Transverse colon (tissue), 4 donors: ENCODE measurements at regions not wholly inside any gene's neighbourhood (a gene's known extent, or its start where the extent isn't known, plus 50 kb on each side); places are given as distances from the start of the nearest gene placed in this dataset.

Source experiments
- DNase-seq: peaks from one replicate; pipeline ENCODE4 v3.0.0-alpha.2; 2019
- H3K27ac ChIP-seq, 4 donors: fragments of 200-600 bp; sonication (generic); 2 replicates each; pipeline ENCODE4 v1.5.1; 2016 to 2018; ENCODE audit warnings: inconsistent platforms in 4 of 4
- H3K27me3 ChIP-seq: fragments of 200-600 bp; sonication (generic); 2 replicates; pipeline ENCODE4 v1.5.1; 2017; ENCODE audit warnings: inconsistent platforms
- H3K36me3 ChIP-seq, 4 donors: fragments of 200-600 bp; sonication (generic); 2 replicates each; pipeline ENCODE4 v1.5.1; 2017 to 2019; ENCODE audit warnings: inconsistent platforms in 4 of 4
- H3K4me1 ChIP-seq, 4 donors: fragments of 200-600 bp; sonication (generic); 2 replicates each; pipeline ENCODE4 v1.5.1; 2017 to 2020; ENCODE audit warnings: inconsistent platforms in 4 of 4
- H3K4me3 ChIP-seq, 4 donors: fragments of 200-600 bp; sonication (generic); 1 replicate in 1 of 4; 2 replicates in 3 of 4; pipeline versions ENCODE4 v1.5.1 to v1.6.1; 2017 to 2019; ENCODE audit warnings: inconsistent platforms in 4 of 4
- H3K9me3 ChIP-seq, 2 donors: fragments of 200-600 bp; sonication (generic); 2 replicates each; pipeline ENCODE4 v1.5.1; 2017 to 2019; ENCODE audit warnings: inconsistent platforms in 2 of 2
- CTCF ChIP-seq, 5 experiments: fragments of 200-600 bp in 3 of 5; fragments of 450-650 bp in 2 of 5; sonication (generic) in 3 of 5; IDR thresholded peaks; 1 replicate in 2 of 5; 2 replicates in 3 of 5; pipeline ENCODE4 v1.5.1; 2016 to 2017; ENCODE audit warnings: antibody characterized with exemption in 5 of 5, inconsistent platforms in 3 of 5, mild to moderate bottlenecking in 2 of 5, moderate library complexity in 1 of 5
- EP300 ChIP-seq: sonication (generic); formaldehyde crosslinking; IDR thresholded peaks from one replicate; pipeline ENCODE4 v1.6.1; 2017; ENCODE audit warnings: antibody characterized with exemption, low read depth
- POLR2A ChIP-seq: fragments of 450-650 bp; IDR thresholded peaks from one replicate; pipeline ENCODE4 v1.6.1; 2016; ENCODE audit warnings: antibody characterized with exemption, mild to moderate bottlenecking, moderate library complexity
- POLR2AphosphoS5 ChIP-seq, 3 donors: sonication (generic); formaldehyde crosslinking; IDR thresholded peaks; one replicate each; pipeline ENCODE4 v1.6.1; 2016; ENCODE audit warnings: antibody characterized with exemption in 3 of 3
- WGBS, 2 donors: methylation state at CpG; one replicate each; pipeline ENCODE4 v1.1.5; 2018; ENCODE audit warnings: low coverage in 1 of 2; 5-methylcytosine and 5-hydroxymethylcytosine counted together
- in situ Hi-C, 4 donors: fragments of 200-750 bp; cut with MboI; loops; one replicate each; pipeline versions ENCODE4 v1.15.0 to v1.15.1; 2017; ENCODE audit warnings: low sequenced_read_pairs in 3 of 4, low pct_ligation_motif_present in 1 of 4, low pct_unique_long_range_greater_than_20kb in 1 of 4
- intact Hi-C: fragments of 100-400 bp; cut with DNase I; formaldehyde crosslinking; loops from one replicate; pipeline ENCODE4 v1.15.1; 2023; ENCODE audit warnings: low total_unique reads

GRCh38 chr5:172546196-172546595 is 91.9 kb upstream of the SH3PXD2B start:
- TF ChIP-seq EP300: no peak
- no peak for TF ChIP-seq POLR2A
- no peak for TF ChIP-seq CTCF (IDR thresholded peaks at IDR 0.05)
- TF ChIP-seq POLR2AphosphoS5 (IDR thresholded peaks at IDR 0.05): no peak
- H3K36me3 ChIP-seq: no peaks in the 10 kb centered on the region
- H3K4me3 ChIP-seq: no peak overlapping the region
- peaks cover 6 to 27% (median 17%) of the 10 kb centered on the region in 4 donors for H3K4me1 ChIP-seq
- H3K27me3 ChIP-seq: no peaks in the 10 kb centered on the region
- no peak for DNase-seq
- no peak overlapping the region for H3K27ac ChIP-seq
- intact Hi-C loops (no loop called here), in situ Hi-C loops (no loop called here)
- H3K9me3 ChIP-seq: no peaks in the 10 kb centered on the region
- WGBS, 2 donors: 83 to 84% methylated on average over 4 to 5 of the region's 5 CpGs

GRCh38 chr5:172545291-172545801 is 91.0 kb upstream of the SH3PXD2B start:
- peaks cover 6 to 27% (median 17%) of the 10 kb centered on the region in 4 donors for H3K4me1 ChIP-seq
- WGBS, 2 donors: 81% methylated on average over 9 of the region's 9 CpGs; no CpG with 5 or more reads in 1 of the 2 donors
- H3K9me3 ChIP-seq: no peaks in the 10 kb centered on the region
- DNase-seq: no peak
- intact Hi-C loops: no loop called here
- no peak for TF ChIP-seq POLR2A
- no peak for TF ChIP-seq CTCF (IDR thresholded peaks at IDR 0.05)
- TF ChIP-seq EP300: no peak
- in situ Hi-C loops: no loop called here
- no peaks in the 10 kb centered on the region for H3K27me3 ChIP-seq
- H3K27ac ChIP-seq: no peak overlapping the region
- no peak overlapping the region for H3K4me3 ChIP-seq
- no peaks in the 10 kb centered on the region for H3K36me3 ChIP-seq

GRCh38 chr5:172544371-172545095 is 90.2 kb upstream of the SH3PXD2B start:
- Histone ChIP-seq H3K27ac (no peak overlapping the region), H3K4me1 (peaks cover 6 to 26% (median 13%) of the 10 kb centered on the region in 4 donors), H3K27me3 (no peaks in the 10 kb centered on the region), H3K4me3 (no peak overlapping the region), H3K9me3 (no peaks in the 10 kb centered on the region), H3K36me3 (no peaks in the 10 kb centered on the region)
- no peak for DNase-seq
- WGBS, 2 donors: 44 to 75% methylated on average over 2 to 6 of the region's 6 CpGs
- TF ChIP-seq EP300 (no peak), CTCF (IDR thresholded peaks at IDR 0.05) (no peak), POLR2A (no peak), POLR2AphosphoS5 (IDR thresholded peaks at IDR 0.05) (no peak)
- in situ Hi-C loops: no loop called here
- intact Hi-C loops: no loop called here

GRCh38 chr5:172543484-172544298 is 89.4 kb upstream of the SH3PXD2B start:
- Histone ChIP-seq H3K36me3 (no peaks in the 10 kb centered on the region), H3K9me3 (no peaks in the 10 kb centered on the region), H3K4me1 (peaks cover 6 to 22% (median 9%) of the 10 kb centered on the region in 4 donors), H3K4me3 (no peak overlapping the region), H3K27ac (no peak overlapping the region), H3K27me3 (no peaks in the 10 kb centered on the region)
- WGBS, 2 donors: 78 to 86% methylated on average over 2 to 11 of the region's 11 CpGs
- intact Hi-C loops: no loop called here
- DNase-seq: no peak
- in situ Hi-C loops: no loop called here
- TF ChIP-seq CTCF (IDR thresholded peaks at IDR 0.05) (no peak), POLR2A (no peak)
